GM18951 (cell line): ENCODE measurements at regions not wholly inside any gene's neighbourhood (a gene's known extent, or its start where the extent isn't known, plus 50 kb on each side); places are given as distances from the start of the nearest gene placed in this dataset.
"Not testable (repeated sequence)": the region's sequence is repeated elsewhere in the genome, so short reads cannot be mapped to it uniquely, and the experiment has no call there.

ENCODE experiments used
- POLR2A ChIP-seq: IDR thresholded peaks from 4 replicates; pipeline ENCODE4 v1.6.1; 2011; ENCODE audit warnings: mild to moderate bottlenecking; ENCODE audit not compliant: insufficient read length, insufficient read depth; ENCODE audit errors: extremely low read depth
- in situ Hi-C: fragments of 300-500 bp; cut with MboI; formaldehyde crosslinking; loops from one replicate; pipeline ENCODE4 v1.12.0; 2022; ENCODE audit warnings: low sequenced_read_pairs, mixed read lengths, inconsistent platforms; ENCODE audit not compliant: unreplicated experiment

DNA sequence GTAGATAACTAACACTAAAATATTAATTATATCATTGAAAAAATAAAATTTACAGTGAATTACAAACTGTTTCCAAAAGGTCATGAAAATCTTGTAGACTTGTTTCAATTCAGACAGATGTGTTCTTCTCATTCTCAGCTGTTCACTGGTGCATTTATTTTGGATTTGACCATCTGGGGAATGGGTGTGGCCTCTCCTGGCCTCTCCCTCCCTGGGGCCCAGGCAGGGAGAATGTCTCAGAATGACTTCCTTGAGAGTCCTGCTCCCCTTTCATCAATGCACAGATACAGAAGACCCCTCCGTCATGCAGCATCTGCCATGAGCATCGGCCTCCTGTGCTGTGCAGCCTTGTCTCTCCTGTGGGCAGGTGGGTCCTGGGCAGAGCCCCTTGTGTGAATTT, 192.8 kb upstream of the PRSS58 start:
- TF ChIP-seq POLR2A: no peak
- in situ Hi-C loops: no loop called here

DNA sequence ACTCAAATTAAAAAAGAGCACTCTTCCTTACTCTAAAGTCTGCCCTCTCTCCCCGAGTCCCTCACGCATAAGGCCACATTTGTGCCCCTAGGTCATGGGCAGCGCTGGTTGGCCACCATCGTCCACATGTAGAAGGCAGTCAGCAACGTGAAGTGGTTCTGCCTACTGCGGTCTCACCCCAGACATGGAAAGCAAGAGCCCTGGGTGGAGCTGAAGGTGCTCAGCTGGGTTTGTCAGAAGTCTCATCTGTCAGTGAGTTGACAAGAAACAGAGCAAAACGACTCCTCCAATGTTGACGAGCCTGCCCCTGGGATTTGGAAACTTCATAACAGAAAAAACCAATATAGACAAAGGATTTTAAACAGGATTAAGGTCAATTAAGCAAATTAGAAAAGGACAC, 192.3 kb upstream of the PRSS58 start:
- in situ Hi-C loops: no loop called here
- no peak for TF ChIP-seq POLR2A

DNA sequence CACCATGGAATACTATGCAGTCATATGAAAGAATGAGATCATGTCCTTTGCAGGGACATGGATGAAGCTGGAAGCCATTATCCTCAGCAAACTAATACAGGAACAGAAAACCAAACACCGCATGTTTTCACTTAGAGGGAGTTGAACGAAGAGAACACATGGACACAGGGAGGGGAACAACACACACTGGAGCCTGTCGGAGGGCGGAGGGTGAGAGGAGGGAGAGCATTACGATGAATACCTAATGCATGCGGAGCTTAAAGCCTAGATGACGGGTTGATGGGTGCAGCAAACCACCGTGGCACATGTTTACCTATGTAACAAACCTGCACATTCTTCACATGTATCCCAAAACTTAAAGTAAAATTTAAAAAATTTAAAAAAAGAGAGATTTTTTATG, 191.0 kb upstream of the PRSS58 start:
- in situ Hi-C loops: not testable (repeated sequence)

DNA sequence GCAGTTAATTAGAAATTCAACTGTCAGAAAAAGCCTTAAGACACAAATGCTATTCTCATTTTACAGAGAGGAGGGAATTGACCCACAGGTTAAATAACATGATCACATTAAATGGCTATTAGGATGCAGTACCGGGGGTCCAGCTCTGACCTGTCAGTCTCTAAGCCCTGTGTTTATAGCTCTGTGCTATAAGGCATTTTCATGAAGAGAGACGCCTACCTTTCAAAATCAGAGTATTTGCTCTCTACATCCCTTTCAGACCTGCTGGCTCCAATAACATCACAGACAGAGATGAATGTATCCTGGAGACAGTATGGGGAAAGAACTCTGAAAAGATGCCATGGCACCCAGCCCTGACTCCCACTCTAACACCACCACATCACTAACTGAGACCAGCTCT, 189.9 kb upstream of the PRSS58 start:
- TF ChIP-seq POLR2A: no peak
- in situ Hi-C loops: no loop called here

DNA sequence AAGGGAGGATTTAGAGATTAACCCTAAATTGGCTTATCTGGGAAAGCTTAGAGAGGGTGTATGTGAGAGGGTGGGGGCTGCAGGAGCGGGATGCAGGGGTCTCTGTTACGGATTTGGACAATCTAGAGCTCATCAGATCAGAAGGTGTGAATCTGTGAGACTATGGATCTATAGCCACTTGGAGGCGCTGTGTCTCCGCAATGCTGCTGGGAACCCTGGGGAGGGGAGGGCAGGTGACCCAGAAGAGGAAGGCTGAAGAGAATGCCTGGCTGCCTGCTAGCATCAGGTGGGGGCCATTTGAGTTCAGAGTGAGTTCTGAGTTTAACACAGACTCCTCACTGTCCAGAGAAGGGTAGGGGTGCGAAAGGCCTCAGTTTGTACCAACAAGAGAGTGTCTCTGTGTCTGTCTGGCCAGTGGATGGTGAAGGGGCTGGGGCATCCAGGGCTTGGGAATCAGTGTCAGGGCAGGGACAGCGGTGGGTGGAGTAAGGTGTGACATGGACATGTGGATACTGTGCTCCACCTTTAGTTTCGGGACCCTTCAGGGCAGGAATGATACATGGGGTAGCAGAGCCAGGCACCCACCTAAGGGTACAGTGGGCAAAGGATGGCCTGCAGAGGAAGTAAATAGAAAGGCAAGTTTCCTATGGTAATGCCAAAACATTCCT, 187.3 kb upstream of the PRSS58 start:
- no peak for TF ChIP-seq POLR2A
- in situ Hi-C loops: no loop called here

DNA sequence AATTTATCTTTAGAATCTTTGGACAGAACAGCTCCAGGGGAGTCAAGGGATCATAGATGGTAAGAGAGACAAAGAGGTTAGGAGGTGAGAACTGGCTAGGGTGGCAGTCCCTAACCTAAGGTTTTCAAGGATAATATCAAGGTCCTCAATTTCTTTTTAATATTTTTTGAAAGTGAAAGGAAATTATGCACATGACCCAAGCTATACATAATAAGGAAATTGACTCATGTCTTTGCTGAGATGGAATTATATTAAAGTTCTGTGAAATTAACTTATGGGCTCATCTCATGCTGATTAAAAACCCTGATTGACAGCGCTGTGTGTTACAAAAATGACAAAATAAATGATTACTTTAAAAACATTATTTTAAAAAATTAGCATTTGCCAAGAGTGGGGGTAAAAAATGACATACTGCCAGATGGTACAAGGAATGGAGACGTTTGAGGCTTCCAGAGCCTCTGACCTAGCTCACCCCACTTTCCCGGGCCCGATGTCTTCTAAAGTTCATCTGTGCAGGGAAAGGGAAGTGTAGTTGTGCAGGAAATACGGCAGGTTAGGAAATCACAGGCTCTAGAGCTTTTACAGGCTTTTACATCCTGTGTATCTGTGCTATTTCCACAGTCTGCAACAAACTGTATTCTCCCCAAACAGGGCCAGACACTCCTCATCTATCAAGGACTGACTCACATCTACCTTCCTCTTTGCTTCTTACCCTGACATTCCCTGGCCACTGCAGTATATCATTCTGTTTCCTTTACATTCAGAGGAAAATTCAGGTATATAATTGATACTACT, 185.6 kb upstream of the PRSS58 start:
- TF ChIP-seq POLR2A: no peak
- in situ Hi-C loops: no loop called here

DNA sequence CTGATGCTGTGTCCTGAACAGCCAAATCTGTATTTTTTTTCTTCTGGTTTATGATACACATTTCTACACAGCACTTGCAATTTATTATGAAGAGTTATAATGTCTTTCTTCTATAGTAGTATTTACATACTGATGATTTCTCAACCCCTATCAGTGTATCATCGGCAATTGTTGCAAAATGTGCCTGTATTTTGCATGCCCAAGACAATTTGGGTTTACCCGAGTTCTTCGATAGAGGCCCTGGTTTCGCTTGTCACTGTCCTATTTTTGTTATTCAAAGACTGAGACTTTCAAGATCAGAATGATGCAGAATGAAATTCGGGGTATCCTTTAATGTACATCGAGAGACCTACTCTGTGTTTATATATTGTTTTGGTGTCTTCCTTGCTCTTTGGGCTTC, 184.5 kb upstream of the PRSS58 start:
- in situ Hi-C loops: no loop called here
- TF ChIP-seq POLR2A: no peak

DNA sequence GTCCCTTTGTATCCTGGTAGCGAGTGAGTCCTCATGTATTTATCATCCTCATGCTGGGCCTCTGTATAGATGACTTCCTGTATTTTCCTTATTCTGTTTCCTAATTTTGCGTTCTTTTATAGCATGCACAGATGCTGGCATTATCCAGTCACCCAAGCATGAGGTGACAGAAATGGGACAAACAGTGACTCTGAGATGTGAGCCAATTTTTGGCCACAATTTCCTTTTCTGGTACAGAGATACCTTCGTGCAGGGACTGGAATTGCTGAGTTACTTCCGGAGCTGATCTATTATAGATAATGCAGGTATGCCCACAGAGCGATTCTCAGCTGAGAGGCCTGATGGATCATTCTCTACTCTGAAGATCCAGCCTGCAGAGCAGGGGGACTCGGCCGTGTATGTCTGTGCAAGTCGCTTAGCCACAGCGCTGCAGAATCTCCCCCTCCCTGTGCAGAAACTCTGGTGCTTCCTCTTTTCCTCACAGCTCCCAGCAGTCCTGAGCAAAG, 183.1 kb upstream of the PRSS58 start:
- no peak for TF ChIP-seq POLR2A
- in situ Hi-C loops: no loop called here

DNA sequence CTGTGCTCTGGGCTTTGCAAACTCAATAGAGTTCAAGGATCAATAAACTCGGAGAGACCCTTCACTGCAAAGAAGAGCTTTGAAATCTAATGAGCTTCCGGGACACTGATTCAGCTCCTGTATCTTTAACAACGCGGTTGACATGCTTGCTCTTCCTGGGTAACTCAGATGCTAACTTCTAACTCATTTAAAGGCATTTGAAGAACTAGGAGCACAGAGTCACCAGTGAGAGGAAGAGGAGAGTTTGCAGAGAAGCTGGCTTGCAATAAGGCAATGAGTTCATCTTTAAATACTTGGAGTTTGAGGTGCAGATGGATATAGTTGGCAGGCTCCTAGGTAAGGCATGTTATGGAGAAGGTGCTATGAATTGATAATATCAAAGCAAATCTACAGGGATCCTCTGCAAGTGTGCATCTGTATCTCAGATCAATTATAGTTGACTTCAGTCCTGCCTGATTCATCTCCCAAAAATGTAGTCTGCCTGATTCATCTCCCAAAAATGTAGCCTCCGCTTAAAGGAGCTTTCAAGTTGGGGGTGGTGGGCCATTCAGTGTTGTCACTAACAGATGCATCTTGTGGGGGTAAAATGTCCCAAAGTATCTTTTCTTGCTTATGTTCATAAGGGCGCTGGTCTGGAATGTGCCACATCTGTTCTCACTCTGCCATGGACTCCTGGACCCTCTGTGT, 182.5 kb upstream of the PRSS58 start:
- no peak for TF ChIP-seq POLR2A
- in situ Hi-C loops: no loop called here

DNA sequence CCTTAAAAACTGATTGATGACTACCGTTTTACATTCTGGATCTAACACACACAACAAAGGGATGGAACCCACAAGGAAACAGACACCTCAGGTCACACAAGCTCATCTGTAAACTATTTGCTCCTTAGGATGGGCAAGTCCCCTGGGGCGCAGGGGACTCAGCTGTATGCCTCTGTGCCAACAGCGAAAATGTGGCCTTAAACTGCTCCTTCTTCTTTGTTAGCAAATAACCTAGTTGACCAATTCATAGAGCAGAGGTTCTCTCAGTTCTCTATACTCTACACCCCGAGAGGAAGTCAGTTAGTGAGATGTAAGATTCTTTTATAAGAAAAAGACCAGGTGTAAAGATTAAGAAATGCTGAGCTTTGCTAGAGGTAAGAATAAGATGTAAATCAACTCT, 181.9 kb upstream of the PRSS58 start:
- in situ Hi-C loops: no loop called here
- no peak for TF ChIP-seq POLR2A

DNA sequence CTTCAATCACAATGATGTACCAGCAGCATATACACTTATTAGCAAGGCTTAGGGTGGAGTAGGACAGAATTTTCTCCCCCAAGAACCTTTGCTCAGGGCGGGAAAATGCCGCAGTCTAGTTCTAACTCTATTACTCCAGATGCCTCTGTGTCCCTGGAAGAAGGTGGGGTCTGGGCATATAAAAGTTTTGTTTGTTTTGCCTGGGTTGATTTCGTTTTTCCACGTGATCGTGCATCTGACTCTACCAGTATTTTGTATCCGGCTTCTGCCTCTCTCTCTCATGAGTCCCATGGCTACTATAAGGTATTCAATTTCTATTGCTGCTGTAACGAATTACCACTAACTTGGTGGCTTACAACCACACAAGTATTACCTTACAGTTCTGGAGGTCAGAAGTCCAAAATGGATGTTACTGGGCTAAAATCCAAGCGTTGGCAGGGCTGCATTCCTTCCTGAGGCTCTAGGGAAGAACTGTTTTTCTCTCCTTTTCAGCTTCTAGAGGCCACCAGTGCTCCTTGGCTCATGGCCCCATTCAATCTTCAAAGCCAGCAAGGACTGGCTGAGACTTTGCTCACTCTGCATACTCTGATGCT, 181.2 kb upstream of the PRSS58 start:
- no peak for TF ChIP-seq POLR2A
- in situ Hi-C loops: no loop called here

DNA sequence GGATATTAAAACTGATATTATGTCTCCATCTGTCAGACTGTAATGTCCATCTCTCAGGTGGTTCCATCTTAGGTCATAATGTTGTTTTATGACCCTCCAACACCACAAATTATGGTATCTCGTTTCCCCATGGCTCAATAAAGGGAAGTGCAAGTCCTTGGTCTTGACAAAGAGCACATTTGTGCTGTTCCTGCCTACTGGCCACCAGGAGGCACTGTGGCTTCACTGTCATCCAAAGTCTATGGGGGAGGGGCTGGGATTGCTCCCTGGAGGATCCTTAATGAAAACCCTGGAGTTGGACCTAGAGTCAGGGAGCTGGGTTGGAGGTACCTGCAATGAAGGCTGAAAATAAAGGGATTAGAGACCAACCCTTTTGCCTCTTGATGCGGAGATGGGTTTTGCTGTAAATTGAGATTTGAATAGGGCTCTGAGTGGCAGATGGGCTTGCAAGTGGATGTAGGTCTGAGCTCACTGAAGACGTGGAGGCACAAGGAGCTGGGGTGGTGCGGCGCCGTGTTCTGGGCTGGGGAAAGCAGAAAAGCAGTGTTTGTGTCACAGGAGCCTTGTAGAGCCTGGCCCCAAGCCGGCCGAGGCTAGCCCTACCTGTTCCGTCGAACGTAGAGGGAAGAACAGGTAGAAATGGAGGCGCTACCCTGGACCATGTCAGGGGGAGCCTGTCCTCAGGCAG, 180.5 kb upstream of the PRSS58 start:
- in situ Hi-C loops: no loop called here
- TF ChIP-seq POLR2A: no peak

DNA sequence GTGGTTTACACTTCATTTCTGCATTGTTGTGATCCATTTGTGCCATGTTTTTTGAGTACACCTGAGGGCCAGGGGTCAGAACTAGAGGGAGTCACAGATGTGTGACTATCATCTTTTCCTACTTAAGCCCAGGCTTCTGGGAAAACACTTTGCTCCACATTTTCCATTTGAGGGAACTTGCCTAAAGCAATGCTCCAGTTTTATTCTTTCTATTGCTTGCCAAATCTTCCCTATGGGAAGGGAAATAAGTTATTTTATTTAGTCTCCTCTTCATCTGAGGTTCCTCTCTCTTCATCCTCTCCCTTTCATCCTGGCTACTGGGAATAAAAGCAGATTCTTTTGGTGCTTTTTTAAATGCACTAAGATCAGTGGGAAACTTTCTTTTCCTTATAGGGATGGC, 179.9 kb upstream of the PRSS58 start:
- in situ Hi-C loops: no loop called here
- TF ChIP-seq POLR2A: no peak
